SK-N-SH treated with all-trans-retinoic acid at 6 μM for 48 hours (cell line): ENCODE measurements at regions not wholly inside any gene's neighbourhood (a gene's known extent, or its start where the extent isn't known, plus 50 kb on each side); places are given as distances from the start of the nearest gene placed in this dataset.

Experiments
- BACH2 ChIP-seq: fragments of 250-450 bp; sonication (Bioruptor Pico); IDR thresholded peaks from 2 replicates; pipeline ENCODE4 v1.9.0; 2021; ENCODE audit warnings: mild to moderate bottlenecking, borderline replicate concordance
- CSDC2 ChIP-seq: fragments of 250-450 bp; sonication (Bioruptor Pico); IDR thresholded peaks from 2 replicates; pipeline ENCODE4 v1.5.0; 2020; ENCODE audit warnings: mild to moderate bottlenecking, moderate library complexity
- ESRRG ChIP-seq: fragments of 250-450 bp; sonication (Bioruptor Pico); IDR thresholded peaks from 2 replicates; pipeline ENCODE4 v1.6.1; 2021; ENCODE audit warnings: mild to moderate bottlenecking
- OSR1 ChIP-seq: fragments of 250-450 bp; sonication (Bioruptor Pico); IDR thresholded peaks from 2 replicates; pipeline ENCODE4 v1.8.0; 2022; ENCODE audit warnings: moderate library complexity, mild to moderate bottlenecking, inconsistent platforms
- RARB ChIP-seq: fragments of 250-450 bp; sonication (Bioruptor Pico); IDR thresholded peaks from 2 replicates; pipeline ENCODE4 v1.8.0; 2021; ENCODE audit warnings: mild to moderate bottlenecking, moderate library complexity
- ZFP30 ChIP-seq: fragments of 450-650 bp; formaldehyde crosslinking; IDR thresholded peaks from 2 replicates; pipeline ENCODE4 v1.5.0; 2022; ENCODE audit warnings: mild to moderate bottlenecking, moderate library complexity
- ZNF70 ChIP-seq: fragments of 450-650 bp; formaldehyde crosslinking; IDR thresholded peaks from 2 replicates; pipeline ENCODE4 v1.5.0; 2020; ENCODE audit warnings: mild to moderate bottlenecking, moderate library complexity
- TF ChIP-seq, protein P1 (sequence below): fragments of 250-450 bp; sonication (Bioruptor Pico); IDR thresholded peaks from 2 replicates; pipeline ENCODE4 v1.5.1; 2020; ENCODE audit warnings: low read depth, mild to moderate bottlenecking, moderate library complexity

DNA sequence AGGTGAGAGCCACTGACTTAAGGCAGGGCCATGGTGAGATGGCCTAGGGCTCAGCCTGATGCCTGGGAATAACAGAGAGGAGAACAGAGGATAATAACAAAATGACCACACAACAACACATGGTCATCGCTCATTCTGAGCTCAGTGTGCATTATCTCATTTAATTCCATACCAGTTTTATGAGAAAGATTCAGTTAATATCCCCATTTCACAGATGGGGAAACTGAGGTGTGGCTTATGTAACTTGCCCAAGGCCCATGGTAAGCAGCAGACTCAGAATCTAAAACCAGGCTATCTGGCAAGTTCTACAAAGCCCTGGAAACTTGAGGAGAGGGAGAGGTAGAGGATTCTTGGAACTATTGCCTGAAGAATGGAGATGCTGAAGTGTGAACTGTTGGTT lies 200.9 kb upstream of the PMEPA1 start:
- TF ChIP-seq CSDC2: no peak
- TF ChIP-seq, protein P1, sequence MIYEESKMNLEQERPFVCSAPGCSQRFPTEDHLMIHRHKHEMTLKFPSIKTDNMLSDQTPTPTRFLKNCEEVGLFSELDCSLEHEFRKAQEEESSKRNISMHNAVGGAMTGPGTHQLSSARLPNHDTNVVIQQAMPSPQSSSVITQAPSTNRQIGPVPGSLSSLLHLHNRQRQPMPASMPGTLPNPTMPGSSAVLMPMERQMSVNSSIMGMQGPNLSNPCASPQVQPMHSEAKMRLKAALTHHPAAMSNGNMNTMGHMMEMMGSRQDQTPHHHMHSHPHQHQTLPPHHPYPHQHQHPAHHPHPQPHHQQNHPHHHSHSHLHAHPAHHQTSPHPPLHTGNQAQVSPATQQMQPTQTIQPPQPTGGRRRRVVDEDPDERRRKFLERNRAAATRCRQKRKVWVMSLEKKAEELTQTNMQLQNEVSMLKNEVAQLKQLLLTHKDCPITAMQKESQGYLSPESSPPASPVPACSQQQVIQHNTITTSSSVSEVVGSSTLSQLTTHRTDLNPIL (CRISPR knock-in tag): no peak
- TF ChIP-seq BACH2: no peak
- TF ChIP-seq OSR1 (CRISPR knock-in tag): no peak
- no peak for TF ChIP-seq RARB (CRISPR knock-in tag)
- no peak for TF ChIP-seq ZFP30 (CRISPR knock-in tag)
- TF ChIP-seq ESRRG (CRISPR knock-in tag): no peak
- TF ChIP-seq ZNF70 (CRISPR knock-in tag): no peak
